Fibroblast of mammary gland (primary cell): ENCODE measurements at regions not wholly inside any gene's neighbourhood (a gene's known extent, or its start where the extent isn't known, plus 50 kb on each side); places are given as distances from the start of the nearest gene placed in this dataset.

Experiments
- DNase-seq: peaks from one replicate; pipeline ENCODE4 v3.0.0-alpha.2; 2010; ENCODE audit warnings: low read depth
- H3K4me3 ChIP-seq: 2 replicates; pipeline ENCODE4 v1.5.1; 2011; ENCODE audit warnings: low read depth, mild to moderate bottlenecking, low read length, moderate library complexity; ENCODE audit not compliant: control insufficient read depth
- TF ChIP-seq, protein P1 (sequence below): conservative IDR thresholded peaks from 2 replicates; pipeline ENCODE4 v1.5.1; 2011; ENCODE audit warnings: low read depth, low read length, inconsistent platforms; ENCODE audit not compliant: control insufficient read depth, insufficient read depth

DNA sequence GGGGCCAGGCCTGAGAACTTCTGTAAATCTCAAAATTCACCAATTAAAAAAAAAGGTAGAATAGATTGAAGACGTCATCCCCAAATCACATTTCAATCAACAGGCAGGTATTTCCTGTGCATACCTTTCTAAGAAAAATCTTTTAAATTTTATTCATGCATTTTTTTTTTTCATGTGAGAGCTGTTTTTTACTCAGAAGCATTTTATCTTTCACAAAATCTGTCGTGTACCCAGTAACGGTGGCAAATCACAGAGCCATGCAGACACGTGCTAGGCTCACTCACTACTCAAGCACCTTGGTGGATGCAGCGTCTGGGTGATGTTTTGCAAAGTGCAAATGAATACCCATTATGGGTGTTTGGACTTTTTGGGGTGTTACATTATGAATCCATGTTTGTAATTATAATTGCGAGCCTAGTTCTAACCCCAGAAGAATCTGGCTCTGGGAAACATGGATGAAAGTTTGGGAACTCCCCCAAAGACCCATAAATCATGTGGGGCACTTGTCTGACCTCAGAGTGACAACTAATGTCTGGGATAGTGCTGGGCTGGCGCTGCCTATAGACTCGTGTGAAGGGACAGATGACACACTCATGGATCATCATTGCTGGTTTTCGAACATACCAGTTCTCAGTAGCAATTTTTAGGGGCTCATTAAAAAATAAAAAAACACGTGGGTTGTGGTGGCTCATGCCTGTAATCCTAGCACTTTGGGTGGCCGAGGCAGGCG is 335.2 kb downstream of the LPIN1 start:
- DNase-seq, result peak; percentile 3
- no peak overlapping the region for H3K4me3 ChIP-seq
- TF ChIP-seq, protein P1, sequence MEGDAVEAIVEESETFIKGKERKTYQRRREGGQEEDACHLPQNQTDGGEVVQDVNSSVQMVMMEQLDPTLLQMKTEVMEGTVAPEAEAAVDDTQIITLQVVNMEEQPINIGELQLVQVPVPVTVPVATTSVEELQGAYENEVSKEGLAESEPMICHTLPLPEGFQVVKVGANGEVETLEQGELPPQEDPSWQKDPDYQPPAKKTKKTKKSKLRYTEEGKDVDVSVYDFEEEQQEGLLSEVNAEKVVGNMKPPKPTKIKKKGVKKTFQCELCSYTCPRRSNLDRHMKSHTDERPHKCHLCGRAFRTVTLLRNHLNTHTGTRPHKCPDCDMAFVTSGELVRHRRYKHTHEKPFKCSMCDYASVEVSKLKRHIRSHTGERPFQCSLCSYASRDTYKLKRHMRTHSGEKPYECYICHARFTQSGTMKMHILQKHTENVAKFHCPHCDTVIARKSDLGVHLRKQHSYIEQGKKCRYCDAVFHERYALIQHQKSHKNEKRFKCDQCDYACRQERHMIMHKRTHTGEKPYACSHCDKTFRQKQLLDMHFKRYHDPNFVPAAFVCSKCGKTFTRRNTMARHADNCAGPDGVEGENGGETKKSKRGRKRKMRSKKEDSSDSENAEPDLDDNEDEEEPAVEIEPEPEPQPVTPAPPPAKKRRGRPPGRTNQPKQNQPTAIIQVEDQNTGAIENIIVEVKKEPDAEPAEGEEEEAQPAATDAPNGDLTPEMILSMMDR, result no peak

DNA sequence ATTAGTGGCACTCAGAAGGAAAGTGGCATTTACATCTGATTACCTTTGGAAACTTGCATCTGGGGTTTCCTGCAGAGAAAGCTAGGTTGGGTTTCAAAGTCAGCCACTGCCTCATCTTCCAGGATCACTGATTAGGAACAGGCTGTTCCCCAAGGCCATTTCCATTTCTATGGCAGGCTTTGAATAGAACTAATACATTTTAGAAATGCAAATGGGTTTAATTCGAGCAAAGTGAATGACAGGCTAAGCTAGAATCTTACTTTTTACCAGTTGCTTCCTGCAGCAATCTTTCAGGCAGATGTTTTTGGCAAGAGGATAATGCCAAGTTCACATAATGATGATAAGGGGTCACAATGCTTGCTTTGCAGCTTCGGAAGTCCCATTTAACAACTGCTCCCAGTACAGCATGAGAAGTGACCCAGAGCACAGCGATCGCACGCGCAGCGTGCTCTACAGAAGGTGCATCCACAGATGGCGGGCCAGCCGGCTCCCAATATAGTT is 336.7 kb downstream of the LPIN1 start:
- DNase-seq, result no peak
- TF ChIP-seq, protein P1, result no peak
- H3K4me3 ChIP-seq, result no peak overlapping the region

DNA sequence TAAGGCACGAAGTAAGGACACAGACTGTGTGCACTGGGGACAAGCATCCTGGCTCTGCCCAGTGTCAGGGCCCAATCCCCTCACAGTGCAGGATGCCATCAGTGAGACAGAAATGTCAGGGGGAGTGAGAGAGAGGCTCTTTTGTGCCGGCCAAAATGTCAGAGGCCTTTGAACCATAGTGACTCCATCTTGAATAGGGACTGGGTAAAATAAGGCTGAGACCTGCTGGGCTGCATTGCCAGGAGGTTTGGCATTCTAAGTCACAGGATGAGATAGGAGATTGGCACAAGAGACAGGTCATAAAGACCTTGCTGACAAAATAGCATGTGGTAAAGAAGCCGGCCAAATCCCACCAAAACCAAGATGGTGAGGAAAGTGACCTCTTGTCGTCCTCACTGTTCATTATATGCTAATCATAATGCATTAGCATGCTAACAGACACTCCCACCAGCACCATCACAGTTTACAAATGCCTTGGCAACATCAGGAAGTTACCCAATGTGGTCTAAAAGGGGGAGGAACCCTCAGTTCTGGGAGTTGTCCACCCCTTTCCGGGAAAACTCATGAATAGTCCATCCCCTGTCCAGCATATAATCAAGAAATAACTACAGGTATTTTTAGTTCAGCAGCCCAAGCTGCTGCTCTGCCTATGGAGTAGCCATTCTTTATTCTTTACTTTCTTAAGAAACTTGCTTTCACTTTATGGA is 337.4 kb downstream of the LPIN1 start:
- H3K4me3 ChIP-seq, result no peak overlapping the region
- TF ChIP-seq, protein P1, result no peak
- no peak for DNase-seq

DNA sequence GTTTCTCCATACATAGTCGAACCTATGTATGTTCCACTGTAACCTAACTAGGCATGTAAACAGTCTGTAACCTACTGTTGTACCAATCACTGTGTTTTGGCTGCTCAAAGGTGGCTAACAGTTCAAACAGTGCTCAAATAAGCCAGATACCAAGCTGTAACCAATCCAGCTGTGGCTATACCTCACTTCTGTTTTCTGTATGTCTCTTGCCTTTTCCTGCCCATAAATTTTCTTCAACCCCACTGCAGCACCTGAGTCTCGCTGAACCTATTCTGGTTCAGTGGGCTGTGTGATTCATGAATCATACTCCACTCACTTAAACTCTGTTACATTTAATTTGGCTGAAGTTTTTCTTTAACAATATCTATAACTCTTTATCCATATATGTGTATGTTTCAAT is 340.7 kb downstream of the LPIN1 start:
- TF ChIP-seq, protein P1, result no peak
- H3K4me3 ChIP-seq, result no peak overlapping the region
- no peak for DNase-seq

DNA sequence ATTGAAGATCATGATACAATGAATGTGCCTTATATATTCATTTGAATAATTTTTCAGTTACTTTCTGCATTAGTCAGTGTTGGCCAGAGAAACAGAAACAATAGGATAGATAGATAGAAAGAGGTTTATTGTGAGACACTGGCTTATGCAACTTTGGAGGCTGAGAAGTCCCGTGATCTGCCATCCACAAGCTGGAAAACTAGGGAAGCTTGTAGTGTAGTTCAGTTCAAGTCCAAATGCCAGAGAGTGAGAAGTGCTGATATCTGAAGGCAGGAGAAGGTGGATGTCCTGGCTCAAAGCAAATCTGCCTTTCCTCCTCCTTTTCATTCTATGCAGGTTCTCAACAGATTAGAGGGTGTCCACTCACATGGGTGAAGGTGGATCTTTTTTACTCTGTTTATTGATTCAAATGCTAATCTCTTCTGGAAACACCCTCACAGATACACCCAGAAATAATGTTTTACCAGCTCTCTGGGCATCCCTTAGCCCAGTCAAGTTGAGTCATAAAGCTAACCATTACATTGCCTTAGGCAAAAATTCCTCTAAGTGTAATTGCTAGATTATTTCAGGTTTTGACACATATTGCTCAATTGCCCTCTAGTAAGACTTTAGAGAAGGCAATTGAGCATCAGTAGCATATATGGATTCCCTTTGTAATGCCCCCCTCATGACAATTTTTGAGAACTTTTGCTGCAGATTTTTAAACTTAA is 341.4 kb downstream of the LPIN1 start:
- H3K4me3 ChIP-seq, result no peak overlapping the region
- peak; percentile 19 for DNase-seq
- TF ChIP-seq, protein P1, result no peak

DNA sequence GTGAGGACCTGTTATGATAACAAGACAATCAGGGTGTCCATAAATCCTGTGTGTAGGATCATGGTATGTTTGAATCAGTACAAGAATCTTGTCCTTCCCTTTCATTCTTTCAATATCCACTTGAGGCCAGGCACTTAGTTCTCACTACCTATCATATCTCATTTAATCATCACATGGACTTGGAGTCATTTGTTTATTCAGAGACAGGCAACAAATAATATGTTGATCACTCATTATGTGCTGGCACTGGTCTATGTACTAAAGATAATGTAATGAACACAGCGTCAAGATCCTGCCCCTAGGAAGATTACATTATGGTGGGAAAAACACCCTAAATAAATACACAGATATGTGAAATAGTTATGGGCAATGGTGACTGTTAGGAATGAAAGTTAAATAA is 342.6 kb downstream of the LPIN1 start:
- TF ChIP-seq, protein P1, result no peak

More for the DNA sequence above, 342.6 kb downstream of the LPIN1 start:
- DNase-seq, result no peak
- no peak overlapping the region for H3K4me3 ChIP-seq
